LoVo (cell line): ENCODE measurements at regions not wholly inside any gene's neighbourhood (a gene's known extent, or its start where the extent isn't known, plus 50 kb on each side); places are given as distances from the start of the nearest gene placed in this dataset.

ENCODE experiments used
- DNase-seq: peaks from one replicate; pipeline ENCODE4 v3.0.0-alpha.2; 2016; ENCODE audit warnings: low spot score

- DNase-seq, result no peak
Observed at GRCh38 chr6:43948527-43949485, 178.4 kb downstream of the MRPL14 start.

DNA sequence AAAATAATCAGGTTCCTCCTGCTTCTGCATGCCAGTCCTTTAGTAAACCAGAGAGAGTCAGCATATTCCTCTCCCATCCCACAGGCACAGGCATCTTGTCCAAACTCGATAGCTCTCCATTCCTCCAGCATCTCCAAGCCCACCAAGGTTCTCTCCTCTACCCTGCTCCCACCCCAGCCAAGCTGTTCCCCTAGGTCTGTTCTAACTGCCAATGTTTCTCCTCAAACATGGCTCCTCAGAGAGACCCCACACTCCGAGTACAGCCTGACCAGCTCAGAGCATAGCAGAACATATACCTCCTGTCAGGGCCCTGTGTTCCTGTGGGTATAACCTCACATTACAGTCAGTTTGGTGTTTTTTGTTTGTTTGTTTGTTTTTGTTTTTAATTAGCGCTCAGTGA lies 177.8 kb downstream of the VEGFA start:
- no peak for DNase-seq

- DNase-seq, result no peak
Observed at GRCh38 chr6:43946641-43947363, 176.8 kb downstream of the VEGFA start.

- DNase-seq, result no peak
Observed at GRCh38 chr6:43945768-43946080, 175.7 kb downstream of the VEGFA start.

- DNase-seq, result no peak
Observed at GRCh38 chr6:43944908-43945767, 175.1 kb downstream of the VEGFA start.

DNA sequence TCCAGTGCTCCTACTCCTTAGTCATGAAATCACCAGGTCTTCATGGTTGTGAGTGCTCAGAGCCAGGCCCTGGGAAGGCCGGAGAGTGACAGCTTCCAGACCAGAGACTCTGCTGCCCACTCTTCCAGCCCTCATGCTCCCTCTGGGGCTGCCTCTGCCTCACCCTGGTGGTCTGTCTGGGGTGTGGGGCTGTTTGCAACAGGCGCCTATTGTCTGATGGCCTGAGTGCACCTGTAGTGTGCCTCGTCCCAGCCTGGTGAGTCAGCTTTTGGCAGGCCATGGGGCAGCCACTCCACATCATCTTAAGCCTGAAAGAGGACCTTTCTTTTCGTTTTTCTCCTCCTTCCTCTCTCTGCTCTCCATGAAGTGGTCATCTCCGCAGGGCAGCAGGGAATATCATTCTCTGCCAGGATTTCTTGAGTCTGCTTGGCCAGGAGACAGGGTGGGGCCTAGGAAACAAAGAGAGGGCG lies 173.8 kb downstream of the VEGFA start:
- DNase-seq, result no peak

DNA sequence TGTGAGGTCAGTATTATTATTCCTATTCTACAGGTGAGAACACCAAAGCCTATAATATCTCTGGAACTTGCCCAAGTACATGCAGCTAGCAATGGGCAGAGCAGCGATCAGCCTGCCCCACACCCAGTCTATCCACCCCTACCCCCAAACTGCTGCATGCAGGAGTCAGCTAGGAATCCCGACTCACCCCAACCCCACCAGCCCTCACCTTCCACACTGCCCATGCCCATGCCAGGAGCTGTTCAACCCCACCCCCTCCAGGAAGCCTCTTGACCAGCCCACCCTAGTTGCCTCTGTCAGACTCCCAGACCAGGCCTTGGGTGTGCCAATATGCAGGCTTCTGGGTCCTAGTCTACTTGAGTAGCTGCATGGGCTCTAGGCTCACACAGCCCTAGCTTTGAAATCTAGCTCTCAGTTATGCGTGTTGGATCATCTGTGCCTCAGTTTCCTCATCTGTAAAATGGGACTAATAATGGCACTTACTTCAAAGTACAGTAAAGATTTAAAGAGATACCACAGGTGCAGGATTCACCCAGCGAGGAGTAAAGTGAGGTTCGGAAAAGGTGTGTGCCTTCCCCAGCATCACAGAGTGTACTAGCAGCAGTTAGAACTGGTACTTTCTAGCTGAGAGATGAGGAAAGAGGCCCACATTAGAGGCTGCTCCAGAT lies 173.2 kb downstream of the VEGFA start:
- DNase-seq, result no peak

GRCh38 chr6:43942616-43943015 lies 172.6 kb downstream of the VEGFA start:
- no peak for DNase-seq

GRCh38 chr6:43942011-43942442 lies 172.0 kb downstream of the VEGFA start:
- DNase-seq, result no peak

GRCh38 chr6:43941174-43941573 lies 171.2 kb downstream of the VEGFA start:
- DNase-seq, result no peak

GRCh38 chr6:43940393-43941087 lies 170.5 kb downstream of the VEGFA start:
- DNase-seq, result no peak

DNA sequence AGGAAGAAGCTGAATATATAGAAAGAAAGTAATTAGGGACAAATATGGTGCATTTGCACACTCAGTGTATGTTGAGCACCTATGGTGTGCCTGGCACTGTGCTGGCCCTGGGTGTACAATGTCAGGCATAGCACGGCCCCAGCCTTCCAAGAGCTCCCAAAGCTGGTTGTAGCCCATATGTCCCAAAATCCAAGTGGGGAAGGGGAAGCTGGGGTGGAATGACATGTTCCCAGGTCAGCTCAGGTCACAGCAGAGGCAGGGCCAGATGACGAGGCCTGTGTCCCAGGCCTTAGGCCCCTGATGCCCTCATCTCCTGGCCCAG lies 170.0 kb downstream of the VEGFA start:
- DNase-seq, result no peak

DNA sequence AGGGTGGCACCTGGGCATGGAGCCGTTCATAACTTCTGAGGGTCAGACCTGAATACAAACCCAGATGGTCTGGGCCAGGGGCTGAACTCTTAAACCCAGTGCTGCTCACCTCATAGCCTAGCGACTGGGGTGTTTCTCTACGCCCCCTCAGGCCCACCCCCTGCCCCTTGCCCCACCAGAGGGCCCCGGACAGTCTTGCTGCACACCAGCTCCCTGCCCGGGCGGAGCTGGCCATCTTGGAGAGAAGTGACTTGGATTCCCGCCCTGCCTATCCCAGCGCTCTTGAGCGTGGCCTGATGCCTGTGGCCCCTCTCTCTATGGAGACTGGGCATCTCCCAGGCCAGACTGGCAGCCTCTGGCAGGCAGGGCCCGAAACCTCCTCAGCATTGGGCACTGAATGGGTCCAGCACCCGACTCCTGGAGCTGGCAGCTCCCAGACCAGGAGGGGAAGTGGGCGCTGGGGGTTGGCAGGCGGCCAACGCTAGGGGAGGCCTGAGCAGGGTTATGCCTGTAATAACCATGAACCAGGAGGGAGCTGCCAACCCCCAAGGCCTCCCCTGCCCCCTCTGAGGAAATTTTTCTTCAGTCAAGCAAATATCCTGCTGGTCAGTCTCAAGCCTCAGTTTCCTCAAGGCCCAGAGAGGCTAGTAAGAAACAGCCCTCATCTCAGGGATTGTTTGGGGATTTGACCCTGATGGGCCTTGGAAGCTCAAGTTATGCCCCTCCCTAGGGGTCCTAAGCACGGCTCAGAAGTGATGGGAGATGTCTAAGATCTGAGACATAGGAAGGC lies 169.5 kb downstream of the VEGFA start:
- DNase-seq, result no peak

GRCh38 chr6:43938178-43939105 lies 168.4 kb downstream of the VEGFA start:
- DNase-seq, result no peak

- no peak for DNase-seq
Observed at GRCh38 chr6:43937236-43938177, 167.5 kb downstream of the VEGFA start.

GRCh38 chr6:43936476-43936875 lies 166.5 kb downstream of the VEGFA start:
- DNase-seq, result no peak

- DNase-seq, result no peak
Observed at GRCh38 chr6:43935921-43936439, 166.0 kb downstream of the VEGFA start.
